HPDE6-E6E7 (cell line): ENCODE measurements at regions not wholly inside any gene's neighbourhood (a gene's known extent, or its start where the extent isn't known, plus 50 kb on each side); places are given as distances from the start of the nearest gene placed in this dataset.

ENCODE experiments used
- DNase-seq: peaks from one replicate; pipeline ENCODE4 v3.0.0; 2011; ENCODE audit warnings: missing footprints; ENCODE audit errors: extremely low spot score

DNA sequence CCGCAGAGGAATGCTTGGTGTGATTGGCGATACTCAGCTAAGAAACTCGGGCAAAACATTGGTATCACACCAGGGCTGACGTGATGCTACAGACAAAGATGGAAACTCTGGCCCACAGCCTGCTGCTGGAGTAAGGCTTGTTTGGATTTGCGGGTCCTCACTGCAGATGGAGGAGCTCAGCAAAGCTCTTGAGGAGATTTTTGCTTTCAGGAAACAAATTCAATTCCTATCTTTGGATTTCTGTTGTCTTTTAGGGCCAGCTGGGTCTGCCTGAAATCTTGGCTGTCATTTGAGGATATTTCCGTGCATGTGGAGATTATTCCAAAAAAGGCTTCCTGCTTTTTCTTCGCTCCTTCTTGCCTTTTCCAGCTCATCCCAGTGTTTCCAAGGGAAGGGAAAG lies 475.8 kb downstream of the TSN start:
- DNase-seq: no peak

DNA sequence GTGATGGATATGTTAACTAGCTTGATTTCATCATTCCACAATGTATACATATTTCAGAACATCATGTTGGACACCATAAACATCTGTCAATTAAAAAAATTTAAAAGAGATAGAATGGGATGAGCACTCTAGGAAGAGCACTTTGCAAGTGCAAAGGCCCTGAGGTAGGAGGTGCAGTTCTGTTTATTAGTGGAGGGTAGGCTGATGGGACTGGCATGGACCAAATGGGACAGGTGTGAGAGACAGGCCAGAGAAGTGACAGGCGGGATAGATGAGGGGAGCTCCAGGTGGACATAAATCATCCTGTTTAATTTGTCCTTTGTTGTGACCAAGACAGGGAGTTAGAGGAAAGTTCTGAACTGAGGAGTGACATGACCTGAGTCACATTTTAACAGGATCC lies 477.9 kb downstream of the TSN start:
- DNase-seq: no peak

- peak; percentile 27 for DNase-seq
These were observed 480.9 kb downstream of the TSN start for GRCh38 chr2:122236152-122236874.

DNA sequence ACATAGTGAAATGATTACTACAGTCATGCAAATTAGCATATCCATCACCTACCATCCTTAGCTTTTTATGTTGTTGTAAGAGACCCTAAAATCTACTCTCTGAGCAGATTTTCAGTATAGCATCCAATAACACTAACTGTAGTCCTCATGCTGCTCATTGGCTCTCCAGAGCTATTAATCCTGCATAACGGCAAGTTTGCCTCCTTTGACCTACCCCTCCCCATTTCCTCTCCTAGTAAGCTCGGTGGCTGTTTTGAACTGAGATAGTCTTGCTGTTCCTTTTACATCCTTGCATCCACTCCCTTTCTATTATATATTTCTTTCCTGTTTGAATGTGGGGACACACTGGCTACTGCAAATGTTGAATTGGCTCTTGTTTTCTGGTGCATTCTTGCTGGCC lies 481.5 kb downstream of the TSN start:
- no peak for DNase-seq

- no peak for DNase-seq
These were observed 482.0 kb downstream of the TSN start for GRCh38 chr2:122237450-122237849.

DNA sequence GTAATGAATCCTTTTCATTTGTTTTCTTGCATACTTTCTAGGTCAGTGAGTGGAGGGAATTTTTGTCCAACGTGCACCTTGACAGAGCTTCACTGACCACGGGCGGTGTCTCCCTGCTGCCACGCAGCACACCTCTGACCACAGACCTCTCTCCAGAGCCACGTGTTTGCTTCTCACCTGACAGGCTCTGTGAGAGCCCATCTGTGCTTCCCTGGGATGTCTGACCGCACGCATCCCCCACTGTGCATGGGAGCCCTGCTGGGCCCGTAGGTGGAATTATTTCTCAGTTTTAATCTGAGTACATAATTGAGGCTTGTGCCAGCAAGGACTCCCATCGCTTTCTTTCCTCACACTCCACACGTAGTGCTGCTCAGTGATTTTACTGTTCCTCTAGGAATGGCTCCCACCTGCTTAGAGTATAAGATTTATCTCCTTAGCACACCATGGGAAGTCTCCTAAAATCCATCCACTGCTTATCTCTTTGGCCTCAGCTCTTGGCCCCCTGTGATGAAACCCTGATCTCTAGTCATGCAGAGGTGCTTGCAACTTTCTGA lies 482.6 kb downstream of the TSN start:
- DNase-seq: no peak

- no peak for DNase-seq
These were observed 484.0 kb downstream of the TSN start for GRCh38 chr2:122239440-122239839.

DNA sequence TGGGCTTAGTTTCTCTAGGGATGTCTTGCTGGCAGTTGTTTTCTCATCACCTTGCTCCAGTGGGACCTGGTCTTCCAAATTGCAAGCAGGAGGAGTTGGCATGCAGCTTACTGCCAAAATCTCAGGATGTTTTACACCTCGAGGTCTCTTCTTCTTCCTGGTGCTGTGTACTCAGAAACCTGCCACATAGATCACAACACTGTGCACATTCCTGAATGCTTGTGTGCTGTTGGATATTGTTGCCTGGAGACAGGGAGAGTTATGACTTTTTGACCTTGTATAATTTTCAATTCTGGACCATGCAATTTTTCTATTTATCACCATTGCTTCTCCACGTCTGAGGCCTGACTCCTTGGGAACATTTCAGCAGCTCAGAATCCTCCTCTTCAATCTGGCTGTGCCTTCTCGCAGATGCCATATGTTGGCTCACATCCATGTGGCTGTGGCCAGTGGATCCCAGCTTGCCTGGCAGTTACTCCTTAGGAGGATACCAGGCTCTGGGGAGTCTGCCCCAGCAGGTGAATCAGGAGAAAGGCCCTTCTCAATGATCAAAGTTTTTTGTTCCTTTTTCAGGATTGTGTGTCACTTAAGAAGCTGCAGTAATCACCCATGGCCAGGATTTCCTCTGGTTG lies 489.3 kb downstream of the TSN start:
- no peak for DNase-seq

- no peak for DNase-seq
These were observed 494.2 kb downstream of the TSN start for GRCh38 chr2:122249673-122250072.

DNA sequence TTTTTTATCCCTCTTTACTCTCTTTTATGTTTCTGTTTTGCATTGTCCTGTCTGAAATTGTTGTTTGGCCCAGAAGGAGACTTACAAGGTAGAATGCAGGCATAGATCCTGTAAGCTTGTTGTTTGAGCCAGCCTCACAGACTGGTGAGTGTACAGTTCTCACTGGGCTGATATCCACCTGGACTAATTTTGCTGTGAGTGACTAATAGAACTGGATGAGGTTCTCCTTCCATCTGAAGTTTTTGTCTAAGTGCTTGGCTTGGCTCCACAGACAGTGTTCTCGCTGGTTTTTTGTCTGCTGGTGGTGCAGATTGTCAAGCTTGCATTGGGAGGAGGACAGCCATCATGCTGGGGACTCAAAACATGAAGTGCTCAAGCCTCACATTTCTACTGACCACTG lies 495.7 kb downstream of the TSN start:
- no peak for DNase-seq

DNA sequence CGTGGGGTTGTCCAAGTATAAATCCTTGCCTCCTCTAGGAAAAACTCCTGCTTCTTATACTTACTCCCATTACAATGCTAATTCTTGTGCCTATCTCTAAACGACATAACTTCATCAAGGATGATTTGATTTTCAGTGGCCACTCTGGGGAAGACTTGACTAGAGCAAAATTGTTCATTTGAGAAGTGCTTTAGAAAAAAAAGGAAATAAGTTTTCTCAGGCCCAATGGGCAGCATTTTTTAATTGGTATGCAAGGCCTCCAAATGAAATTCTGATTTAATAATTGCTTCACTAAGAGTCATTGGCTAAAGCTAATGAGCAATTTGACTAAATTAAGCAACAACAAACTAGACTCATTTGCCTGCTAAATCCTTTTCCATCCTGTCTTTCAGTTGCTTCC lies 496.1 kb downstream of the TSN start:
- no peak for DNase-seq

DNA sequence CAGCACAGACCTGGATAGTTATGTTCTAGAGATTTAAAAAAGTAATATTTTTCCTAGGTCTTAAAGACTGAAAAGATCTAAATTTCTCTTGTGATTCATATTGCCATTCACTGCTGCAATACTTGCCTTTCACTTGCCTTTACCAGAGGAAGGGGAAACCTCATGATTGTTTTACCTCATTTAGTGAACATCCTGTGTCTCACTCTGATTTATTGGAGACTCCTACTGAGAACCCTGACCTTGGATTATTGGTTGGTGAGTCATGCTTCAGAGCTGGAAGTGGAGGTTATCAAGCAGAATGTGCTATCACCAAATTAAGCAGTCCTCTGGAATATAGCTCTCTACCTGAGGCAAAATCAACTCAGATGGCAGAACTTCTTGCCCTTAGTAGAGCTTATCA lies 500.5 kb downstream of the TSN start:
- no peak for DNase-seq

DNA sequence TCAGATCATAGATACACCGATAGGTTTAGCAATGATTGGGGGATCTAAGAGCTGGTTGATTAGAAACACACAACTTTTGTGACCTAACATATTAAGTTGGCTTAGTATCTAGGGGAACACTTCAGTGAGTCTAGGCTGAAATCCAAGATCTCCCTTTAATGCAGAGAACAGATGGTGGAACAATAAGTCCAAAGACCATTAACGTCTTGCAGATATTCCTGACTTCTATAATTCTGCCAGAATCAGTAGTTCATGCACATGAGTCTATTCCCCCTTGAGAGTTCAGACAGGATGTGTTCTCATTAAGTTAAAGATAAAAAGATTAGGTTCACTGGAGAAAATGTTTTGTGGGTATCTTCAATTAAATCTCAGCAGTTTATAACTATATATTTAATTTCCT lies 506.5 kb downstream of the TSN start:
- DNase-seq: no peak

GRCh38 chr2:122263746-122264145 lies 508.3 kb downstream of the TSN start:
- no peak for DNase-seq

DNA sequence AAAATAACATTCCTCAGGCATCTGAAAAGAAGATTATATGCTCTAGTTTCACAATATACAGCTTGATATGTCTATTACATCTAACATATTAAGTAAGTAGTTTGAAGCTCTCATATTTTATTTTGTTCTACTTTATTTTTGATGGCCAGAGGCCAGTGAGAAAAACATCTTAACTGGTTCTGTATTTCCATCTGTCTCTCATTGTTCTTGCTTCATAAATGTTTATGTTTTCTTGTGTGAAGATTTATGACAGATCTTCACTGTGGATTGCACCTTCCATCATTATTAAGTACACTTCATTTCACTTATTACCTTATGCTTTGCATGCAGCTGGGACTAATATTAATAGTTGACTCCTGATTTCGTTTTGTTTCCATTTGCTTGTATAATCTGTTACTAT lies 511.2 kb downstream of the TSN start:
- no peak for DNase-seq

DNA sequence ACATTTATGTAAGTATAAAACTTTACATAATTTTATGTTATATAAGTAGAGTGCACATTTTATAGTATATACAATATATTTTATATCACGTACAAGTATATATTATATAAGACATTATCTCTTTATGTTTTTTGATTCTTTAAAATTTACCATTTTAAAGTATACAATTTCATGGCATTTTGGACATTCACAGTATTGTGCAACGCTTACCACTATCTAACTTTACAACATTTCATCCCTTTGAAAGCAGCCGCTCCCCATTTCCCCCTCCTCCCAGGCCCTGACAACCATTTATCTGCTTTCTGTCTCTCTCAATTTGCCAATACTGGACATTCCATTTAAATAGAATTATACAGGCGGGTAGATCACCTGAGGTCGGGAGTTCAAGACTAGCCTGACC lies 512.5 kb downstream of the TSN start:
- DNase-seq: no peak

DNA sequence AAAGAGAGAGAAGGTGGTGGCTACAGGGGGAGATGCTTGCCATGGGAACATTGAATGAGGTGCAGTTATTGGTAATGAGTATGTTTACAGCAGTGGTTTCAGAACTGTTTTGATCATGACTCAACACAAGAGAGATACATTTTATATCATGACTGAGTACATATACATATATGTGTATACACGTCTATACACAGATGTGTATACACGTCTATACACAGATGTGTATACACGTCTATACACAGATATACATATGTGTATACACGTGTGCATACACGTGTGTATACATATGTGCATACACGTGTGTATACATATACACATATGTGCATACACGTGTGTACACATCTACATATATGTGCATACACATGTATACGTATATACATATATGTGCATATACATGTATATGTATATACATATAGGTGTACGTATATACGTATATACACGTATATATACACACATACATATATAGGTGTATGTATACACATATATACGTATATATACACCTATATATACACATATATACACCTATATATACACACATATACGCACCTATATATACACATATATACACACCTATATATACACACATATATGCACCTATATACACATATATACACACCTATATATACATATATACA lies 518.5 kb downstream of the TSN start:
- no peak for DNase-seq

GRCh38 chr2:122277956-122278355 lies 522.5 kb downstream of the TSN start:
- no peak for DNase-seq

- DNase-seq: no peak
These were observed 545.3 kb downstream of the TSN start for GRCh38 chr2:122300758-122301157.

- DNase-seq: no peak
These were observed 552.3 kb downstream of the TSN start for GRCh38 chr2:122307763-122308162.

DNA sequence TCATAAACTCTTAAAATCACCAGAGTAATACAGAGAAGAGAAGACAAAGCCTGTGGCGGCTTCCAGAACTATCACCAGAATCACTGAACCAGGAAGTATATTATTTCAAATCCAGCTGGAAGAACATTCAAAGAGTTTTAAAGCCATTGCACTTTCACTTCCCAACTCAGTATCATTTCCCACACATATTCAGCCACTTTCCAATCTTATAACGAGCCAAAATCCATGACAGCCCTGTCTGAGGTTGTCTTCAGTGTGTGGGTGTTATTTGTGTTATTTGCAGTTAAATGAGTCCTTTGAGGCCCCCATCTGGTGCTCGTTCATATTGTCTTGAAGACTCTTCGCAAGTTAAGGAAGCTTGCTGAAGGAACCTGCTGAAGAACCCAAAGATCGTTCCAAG lies 559.9 kb downstream of the TSN start:
- DNase-seq: no peak

DNA sequence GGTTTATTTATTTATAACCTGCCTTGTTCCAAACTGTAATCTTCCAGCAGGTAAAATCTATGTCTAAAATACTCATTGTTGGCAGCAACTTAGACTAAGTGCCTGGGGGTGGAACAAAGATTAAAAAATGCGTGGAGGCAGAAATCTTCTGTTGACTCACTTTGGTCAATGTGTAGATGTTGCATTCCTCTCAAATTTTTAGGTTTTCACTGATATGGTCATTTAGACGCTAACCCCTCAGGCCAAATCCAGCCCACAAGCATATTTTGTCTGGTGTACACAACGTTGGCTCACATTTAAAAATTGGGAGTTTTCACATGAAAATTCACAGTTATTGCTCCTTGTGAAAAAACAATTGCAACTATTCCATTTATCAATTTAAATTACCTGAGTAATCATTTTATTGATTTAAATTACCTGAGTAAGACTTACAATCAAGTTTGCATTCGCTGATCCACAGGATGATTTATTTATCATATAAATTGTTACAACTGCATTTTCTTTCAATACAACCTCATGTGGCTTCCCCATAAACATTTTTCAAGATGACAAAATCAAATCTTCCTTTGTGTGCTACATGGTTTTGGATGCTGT lies 564.2 kb downstream of the TSN start:
- no peak for DNase-seq

- DNase-seq: no peak
These were observed 567.4 kb downstream of the TSN start for GRCh38 chr2:122322815-122323214.
